Ammon's horn (tissue), 1 donor: ENCODE measurements at regions not wholly inside any gene's neighbourhood (a gene's known extent, or its start where the extent isn't known, plus 50 kb on each side); places are given as distances from the start of the nearest gene placed in this dataset.
"Not testable (repeated sequence)": the region's sequence is repeated elsewhere in the genome, so short reads cannot be mapped to it uniquely, and the experiment has no call there.

ENCODE experiments used
- DNase-seq: peaks from one replicate; pipeline ENCODE4 v3.0.0-alpha.2; 2016; ENCODE audit warnings: low spot score

DNA sequence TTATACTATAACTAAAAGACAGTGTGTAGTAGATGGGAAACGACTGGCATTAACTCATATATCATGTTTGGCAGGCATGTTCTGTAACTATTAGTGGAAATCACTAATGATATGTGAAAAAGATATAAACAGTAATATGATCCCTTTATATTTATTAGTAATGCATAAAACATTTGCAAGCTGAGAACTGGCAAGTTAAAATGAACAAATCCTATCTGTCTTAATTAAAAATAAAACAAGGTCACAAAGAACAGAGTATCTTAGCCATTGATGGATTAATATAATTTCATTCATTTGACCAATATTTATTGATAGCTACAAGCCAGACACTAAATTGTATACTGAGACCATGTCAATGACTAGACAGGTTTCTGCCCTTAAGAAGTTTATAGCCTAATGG is 154.5 kb downstream of the CRPPA start:
- DNase-seq, result no peak

DNA sequence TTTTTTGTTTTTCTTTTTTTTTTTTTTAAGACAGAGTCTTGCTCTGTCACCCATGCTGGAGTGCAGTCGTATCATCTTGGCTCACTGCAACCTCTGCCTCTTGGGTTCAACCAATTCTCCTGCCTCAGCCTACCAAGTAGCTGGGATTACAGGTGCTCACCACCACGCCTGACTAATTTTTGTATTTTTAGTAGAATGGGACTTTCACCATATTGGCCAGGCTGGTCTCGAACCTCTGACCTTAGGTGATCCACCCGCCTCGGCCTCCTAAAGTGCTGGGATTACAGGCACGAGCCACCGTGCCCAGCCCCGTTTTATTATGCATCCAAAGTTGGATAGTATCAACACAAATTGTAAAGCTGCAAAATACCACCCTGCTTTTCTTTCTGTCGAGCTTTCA is 154.9 kb downstream of the CRPPA start:
- DNase-seq, result not testable (repeated sequence)

DNA sequence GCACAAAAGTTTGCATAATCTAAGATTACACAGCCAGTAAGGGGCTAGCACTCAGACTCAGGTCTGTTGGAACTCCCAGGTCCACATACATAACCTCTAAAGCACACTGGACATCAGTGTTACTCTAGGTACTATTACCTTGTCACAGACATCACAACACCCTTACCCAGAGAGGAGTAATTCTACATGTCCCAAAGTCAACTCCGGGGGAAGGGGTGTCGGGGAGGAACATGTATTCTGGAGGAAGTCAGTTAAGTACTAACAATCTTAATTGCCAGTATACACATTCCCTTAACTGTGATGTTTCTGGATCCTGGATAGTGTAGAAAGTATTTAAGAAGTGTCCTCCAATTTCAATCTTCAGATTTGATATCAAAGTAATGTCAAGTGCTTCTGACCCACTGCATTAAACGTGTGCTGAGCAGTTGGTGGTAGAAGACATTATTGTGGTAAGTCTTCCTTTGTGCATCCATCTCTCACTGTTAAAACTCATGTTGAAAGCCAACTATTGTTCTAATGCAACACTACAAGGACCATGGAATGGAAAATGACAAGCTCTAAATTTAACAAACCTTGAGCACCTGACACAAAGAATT is 155.4 kb downstream of the CRPPA start:
- DNase-seq, result no peak

DNA sequence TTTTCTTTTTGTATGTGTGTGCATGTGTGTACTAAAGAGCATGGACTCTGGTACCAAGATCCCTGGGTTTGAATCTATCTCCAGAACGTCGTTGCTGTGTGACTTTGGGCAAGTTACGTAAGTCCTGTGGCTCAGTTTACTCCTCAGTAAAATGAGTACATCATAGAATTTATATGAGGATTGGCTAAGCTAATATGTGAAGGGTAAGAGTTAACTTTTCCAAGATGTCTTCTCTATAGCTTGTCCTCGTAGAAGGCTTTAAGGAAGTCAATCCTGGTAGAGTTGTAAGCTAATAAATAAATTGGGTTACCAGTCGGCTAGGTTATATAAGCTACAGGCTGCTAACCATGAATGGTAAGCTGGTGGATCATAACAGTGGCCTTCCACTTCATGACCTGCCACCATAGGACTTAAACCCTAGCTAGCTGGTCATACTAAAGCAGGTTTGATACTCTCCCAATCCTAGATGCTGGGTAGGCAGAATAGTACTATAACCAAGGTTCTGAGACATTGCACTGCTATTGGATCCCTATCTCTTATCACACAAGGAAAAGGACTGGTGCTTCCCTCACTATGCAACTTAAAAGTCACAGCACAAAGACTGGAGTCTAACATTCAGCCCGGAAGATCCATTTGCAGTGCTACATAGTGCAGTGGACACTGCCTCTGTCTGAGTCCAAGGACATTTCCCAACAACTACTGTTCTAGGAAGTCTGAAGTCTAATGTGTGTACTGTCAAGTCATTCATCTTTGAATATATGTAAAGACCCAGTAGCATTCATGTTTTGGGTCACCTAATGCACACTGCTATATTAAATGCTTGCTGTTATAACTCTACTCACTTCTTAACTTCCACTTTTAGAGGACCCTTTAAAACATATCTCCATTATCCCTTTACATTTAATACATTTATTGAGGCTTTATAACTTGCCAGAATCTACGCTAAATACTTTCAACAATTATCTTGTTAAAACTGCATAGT is 156.2 kb downstream of the CRPPA start:
- no peak for DNase-seq

DNA sequence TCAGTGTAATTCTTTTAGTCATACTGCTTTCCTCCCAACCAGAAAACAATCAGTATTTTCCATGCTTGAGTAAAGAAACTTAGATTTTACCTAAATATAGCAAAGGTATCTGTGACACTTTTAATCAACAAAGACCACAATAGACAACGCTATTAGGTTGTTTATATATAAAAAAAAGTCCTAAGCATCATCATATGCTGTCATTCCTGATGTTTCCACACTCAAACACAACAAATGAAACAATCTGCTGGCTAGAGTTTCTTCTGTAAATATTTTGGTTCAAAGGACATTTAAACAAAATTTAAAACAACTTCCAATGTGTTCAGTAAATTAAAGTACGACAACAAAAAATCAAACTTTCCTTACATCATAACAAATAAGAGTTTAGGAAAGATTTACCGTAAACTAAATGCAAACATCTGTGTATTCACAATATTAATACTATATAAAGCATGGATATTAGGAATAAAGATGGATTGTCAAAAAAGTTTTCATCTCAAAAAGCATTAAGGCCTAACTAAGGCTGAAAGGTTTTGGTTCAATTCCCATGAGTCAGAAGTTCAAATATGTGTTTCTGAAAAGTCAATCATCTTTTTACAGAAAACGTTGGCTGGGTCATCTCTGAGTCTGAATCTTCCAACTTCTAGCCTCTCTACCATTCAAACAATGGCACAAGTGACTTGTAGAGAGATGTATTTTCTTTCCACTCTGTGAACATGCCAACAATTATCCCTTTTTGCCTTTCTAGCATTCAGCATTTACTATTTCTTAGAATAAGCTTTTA is 157.1 kb downstream of the CRPPA start:
- DNase-seq, result no peak

DNA sequence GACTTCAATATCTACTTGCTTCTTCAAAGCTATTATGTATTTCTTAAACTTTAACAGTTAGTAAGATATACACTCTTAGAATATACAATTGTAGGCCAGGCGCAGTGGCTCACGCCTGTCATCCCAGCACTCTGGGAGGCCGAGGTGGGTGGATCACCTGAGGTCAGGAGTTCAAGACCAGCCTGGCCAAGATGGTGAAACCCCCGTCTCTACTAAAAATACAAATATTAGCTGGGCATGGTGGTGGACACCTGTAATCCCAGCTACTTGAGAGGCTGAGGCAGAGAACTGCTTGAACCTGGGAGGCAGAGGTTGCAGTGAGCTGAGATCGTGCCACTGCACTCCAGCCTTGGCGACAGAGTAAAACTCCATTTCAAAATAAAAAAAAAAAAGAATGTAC is 158.0 kb downstream of the CRPPA start:
- not testable (repeated sequence) for DNase-seq

DNA sequence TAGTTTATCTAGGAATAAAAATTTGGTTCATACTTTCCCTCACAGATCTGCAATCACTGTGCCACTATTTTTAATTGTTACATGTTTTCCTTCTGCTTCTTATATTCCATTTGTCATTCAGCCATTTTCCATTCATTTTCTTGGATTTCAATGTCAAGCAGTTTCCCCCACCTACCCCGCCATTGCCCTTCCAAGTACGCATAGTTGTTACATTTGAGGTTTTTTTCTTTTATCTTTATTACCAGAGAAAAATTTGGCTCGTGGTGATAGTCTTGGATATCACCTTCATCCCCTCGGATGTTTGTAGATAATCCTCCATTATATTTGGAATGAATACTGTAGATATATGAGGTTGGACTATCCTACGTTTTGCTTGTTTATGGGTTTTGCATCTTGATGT is 159.7 kb downstream of the CRPPA start:
- no peak for DNase-seq

DNA sequence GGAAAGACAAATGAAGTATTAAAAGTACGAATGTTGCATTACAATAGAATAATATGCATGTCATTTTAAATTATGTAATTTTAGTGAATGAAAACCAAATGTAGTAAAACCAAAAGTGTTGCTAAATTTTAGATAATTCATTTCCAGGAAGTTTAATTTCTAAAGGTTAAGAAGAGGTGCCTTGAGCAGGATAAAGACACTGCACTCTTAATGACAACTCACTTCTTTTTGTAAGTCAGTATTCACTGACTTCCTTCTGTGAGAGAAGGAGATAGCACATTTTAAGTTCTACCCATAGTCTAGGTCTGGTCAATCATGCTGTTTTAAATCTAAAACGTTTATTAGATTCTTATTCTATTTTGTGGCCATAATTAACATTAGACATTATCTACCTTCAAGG is 160.2 kb downstream of the CRPPA start:
- no peak for DNase-seq

DNA sequence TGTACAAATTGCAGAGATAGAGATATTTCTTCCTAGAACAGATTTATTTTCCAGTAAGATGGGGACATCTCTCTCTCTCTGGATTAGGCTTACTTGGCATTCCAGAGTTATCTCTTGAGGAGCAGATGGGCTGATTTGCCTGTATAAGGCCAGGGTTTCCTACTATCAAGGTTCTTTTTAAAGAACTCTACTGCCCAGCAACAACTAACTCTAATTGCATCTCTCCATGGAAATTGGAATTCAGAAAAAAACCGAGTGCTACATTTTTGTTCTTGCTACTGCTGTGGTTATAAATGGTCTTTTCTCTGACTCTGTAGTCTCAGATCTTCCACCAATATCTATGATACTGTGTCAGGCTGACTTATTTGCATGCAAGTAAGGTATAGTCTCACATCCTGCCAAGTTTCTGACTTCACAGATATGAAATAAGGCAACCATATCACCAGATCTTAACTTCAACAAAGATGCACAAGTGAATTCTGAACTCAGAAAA is 161.1 kb downstream of the CRPPA start:
- DNase-seq, result no peak

DNA sequence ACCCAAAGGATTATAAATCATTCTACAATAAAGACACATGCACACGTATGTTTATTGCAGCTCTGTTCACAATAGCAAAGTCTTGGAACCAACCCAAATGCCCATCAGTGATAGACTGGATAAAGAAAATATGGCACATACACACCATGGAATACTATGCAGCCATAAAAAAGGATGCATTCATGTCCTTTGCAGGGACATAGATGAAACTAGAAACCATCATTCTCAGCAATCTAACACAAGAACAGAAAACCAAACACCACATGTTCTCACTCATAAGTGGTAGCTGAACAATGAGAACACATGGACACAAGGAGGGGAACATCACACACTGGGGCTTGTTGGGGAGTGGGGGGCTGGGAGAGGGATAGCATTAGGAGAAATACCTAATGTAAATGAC is 164.9 kb downstream of the CRPPA start:
- DNase-seq, result not testable (repeated sequence)

DNA sequence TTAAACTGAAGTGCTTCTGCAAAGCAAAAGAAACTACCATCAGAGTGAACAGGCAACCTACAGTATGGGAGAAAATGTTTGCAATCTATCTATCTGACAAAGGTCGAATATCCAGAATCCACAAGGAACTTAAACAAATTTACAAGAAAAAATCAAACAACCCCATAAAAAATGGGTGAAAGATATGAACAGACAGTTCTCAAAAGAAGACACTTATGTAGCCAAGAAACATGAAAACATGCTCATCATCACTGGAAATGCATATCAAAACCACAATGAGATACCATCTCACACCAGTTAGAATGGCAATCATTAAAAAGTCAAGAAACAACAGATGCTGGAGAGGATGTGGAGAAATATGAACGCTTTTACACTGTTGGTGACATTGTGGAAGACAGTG is 165.4 kb downstream of the CRPPA start:
- DNase-seq, result not testable (repeated sequence)

DNA sequence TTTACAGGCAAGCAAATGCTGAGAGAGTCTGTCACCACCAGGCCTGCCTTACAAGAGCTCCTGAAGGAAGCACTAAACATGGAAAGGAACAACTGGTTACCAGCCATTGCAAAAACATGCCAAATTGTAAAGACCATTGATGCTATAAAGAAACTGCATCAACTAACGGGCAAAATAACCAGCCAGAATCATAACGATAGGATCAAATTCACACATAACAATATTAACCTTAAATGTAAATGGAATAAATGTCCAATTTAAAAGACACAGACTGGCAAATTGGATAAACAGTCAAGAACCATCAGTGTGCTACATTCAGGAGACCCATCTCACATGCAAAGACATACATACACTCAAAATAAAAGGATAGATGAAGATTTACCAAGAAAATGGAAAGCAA is 170.7 kb downstream of the CRPPA start:
- DNase-seq, result not testable (repeated sequence)

DNA sequence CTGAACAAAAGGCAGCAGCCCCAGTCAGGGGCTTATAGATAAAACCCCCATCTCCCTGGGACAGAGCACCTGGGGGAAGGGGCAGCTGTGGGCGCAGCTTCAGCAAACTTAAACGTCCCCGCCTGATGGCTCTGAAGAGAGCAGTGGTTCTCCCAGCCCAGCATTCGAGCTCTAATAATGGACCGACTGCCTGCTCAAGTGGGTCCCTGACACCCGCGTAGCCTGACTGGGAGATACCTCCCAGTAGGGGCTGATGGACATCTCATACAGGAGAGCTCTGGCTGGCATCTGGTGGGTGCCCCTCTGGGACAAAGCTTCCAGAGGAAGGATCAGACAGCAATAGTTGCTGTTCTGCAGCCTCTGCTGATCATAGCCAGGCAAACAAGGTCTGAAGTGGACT is 172.1 kb downstream of the CRPPA start:
- not testable (repeated sequence) for DNase-seq

DNA sequence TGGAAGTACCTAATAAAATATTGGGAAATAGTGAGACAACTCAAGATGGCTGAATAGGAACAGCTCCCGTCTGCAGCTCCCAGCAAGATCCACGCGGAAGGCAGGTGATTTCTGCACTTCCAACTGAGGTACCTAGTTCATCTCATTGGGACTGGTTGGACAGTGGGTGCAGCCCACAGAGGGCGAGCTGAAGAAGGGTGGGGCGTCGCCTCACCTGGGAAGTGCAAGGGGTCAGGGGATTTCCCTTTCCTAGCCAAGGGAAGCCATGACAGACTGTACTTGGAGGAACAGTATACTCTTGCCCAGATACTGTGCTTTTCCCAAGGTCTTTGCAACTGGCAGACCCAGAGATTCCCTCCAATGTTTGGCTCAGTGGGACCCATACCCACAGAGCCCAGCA is 172.8 kb downstream of the CRPPA start:
- not testable (repeated sequence) for DNase-seq

DNA sequence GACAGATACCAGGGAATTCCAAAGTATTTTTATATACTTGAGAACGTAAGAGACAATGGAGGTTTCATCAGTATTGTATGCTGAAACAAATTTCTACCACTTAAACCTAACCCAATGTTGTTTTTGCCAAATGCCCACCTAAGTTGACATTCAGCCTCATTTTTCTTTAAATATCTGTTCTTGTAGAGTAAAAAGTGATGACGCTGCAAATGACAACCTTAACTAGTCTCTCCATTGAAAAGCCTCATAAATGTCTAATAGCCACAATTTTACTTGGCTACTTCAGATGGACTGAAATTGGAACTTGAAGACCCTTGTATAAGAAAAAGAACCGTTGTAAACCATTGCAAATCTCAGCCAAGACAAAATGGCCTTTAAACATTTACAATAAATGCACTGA is 176.9 kb downstream of the CRPPA start:
- no peak for DNase-seq

DNA sequence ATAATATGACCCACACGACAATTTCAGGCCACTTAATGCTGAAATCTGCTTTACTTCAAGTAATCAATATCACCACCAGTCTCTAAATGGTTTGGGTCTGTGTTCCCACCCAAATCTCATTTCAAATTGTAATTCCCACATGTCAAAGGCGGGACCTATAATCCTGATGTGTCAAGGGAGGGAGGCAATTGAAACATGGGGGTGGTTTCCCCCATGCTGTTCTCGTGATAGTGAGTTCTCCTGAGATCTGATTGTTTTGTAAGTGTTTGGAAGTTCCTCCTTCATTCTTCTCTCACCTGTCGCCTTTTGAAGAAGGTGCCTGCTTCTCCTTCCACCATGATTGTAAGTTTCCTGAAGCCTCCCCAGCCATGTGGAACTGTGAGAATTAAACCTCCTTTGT is 178.4 kb downstream of the CRPPA start:
- DNase-seq, result no peak

DNA sequence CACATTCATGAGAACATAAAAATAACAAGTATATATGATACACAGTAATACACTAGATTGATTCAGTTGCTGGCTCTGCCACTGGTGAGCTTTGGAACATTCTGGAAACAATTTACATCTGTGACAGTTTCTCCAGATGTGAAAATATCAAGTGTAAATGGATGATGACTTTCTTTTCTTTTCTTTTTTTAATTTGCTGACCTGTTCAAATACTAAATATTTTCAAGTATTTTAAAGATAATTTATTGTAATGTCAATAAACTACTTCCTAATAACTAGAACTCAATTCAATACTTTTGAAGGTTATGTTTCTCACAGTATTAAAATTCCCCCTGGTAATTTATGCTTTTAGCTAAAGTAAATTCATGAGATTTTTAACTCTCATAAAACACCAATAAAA is 180.3 kb downstream of the CRPPA start:
- DNase-seq, result no peak

DNA sequence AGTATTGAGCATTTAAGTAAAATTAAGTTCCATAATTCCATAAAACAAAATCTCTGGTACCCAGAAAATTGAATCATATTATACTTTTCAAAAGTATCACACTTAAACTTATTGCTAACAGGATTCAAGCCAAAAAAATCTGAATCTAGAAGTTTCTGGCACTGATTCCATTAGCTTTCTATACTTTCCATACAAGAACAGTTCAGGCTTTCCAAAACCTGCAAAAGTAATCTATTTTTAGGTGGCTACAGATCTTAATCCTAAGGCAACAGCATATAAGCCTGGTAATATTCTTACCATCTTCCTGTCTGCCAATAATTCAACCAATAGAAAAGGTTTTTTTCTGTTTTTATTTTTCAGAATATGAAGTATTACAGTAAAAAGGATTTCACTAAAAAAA is 185.0 kb downstream of the CRPPA start:
- no peak for DNase-seq

DNA sequence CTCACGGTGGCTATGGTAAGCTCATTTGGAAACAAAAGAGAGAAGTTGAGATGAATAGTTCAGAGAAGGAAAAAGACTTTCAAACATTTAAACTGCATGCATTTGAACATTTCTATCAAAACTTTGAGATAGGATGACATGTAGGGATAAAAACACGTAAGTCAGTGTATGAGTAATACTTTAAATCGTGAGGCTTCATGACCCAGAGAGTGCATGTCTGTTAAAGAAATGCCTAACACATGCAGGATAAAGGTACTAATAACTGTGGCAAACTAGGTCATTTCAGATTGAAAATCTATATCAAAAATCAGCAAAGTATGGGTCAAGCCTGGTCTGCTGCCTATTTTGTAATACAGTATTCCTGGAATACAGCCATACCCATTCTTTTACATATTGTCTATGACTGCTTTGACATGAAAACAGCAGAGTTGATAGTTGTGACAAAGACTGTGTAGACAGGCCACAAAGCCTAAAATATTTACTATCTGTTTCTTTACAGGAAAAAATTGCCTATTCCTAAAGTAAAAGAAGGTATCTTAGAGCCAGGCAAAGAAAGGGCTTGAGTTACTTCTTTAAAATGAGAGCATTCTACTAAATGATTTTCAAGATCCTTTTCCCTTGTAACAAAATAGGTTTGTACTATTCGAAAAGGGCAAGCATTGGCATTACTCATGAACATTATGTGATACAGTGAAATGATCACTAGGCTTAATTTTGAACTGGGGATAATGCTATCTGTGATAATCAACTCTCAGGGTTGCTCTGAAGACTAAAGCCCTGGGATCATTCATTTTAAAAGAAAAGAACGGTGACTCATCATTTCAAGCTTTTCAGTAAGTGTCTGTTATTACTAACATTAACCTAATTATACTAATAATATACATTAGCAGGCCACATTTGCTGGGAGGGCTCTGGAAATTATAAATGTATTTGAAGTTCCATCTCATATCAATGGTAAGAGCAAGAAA is 185.9 kb downstream of the CRPPA start:
- DNase-seq, result no peak

DNA sequence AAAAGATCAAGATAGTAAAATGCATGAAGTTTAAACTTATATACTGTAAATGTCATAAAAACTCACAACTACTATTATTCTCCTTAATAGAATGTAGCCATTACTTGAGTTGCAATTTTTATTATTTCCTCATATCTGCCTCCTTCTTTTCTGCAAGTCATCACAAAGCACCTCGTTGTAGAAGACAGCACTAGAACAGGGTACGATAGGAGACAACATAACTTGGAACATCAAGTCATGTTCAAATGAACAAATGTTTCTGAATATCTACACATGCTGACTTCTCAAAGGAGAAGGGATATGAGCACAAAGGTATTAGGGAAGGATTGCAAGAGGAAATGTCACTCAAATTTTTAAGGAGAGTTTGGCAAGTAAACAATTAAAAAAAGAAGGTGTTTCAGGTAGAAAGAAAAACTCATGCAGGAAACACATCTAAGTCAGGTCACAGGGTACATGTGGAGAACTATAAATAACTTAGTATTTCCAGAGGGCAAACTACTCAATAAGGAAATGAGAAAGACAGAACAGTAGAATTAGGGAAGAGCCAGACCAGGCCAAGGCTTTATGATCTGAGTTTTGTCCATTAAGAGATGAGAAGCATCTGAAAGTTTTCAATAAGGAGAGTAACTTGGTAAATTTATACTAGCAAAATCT is 186.7 kb downstream of the CRPPA start:
- DNase-seq, result no peak

DNA sequence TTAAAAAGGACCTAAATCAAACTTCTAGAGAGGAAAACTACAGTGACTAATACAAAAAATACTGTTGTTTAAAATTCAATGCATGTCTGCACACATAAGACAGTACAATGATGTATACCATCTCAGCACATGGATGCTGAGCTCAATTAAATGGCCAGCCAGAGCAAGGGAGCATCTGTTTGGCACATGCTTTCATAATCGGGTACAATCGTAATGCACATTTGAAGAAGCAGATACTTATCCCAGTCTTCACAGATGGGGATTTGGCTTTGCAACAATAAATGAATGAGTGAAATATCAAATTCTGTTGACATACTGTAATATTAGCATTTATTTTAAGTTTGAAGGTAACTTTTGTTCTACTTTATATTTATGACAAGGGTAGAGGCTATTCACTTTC is 187.8 kb downstream of the CRPPA start:
- no peak for DNase-seq
